GM21526 (cell line): ENCODE measurements at regions not wholly inside any gene's neighbourhood (a gene's known extent, or its start where the extent isn't known, plus 50 kb on each side); places are given as distances from the start of the nearest gene placed in this dataset.

Experiments used
- ATAC-seq: cut with Tn5 transposase; IDR thresholded peaks from one replicate; pipeline ENCODE4 v1.9.1; 2021; ENCODE audit warnings: moderate library complexity; ENCODE audit not compliant: unreplicated experiment, low FRiP score

DNA sequence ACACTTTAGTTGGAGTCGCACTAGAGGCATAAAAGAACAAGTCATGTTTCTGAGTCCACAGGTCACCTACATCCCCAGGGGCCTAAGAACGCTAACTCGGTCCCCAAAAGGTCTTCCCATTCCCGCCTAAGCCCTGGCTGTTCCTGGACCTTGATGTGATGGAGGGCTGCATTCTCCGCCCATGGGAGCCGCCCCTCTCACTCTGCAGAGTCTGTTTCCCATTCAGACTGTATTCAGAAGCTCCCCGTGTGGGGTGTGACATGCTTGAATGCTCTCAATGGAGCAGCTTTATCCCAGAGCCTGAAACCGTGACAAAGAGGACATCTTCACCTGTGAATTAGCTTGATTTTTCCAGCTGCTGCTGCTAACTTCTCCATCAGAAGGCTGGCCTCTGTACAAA is 319.0 kb upstream of the KLHL29 start:
- no peak for ATAC-seq

DNA sequence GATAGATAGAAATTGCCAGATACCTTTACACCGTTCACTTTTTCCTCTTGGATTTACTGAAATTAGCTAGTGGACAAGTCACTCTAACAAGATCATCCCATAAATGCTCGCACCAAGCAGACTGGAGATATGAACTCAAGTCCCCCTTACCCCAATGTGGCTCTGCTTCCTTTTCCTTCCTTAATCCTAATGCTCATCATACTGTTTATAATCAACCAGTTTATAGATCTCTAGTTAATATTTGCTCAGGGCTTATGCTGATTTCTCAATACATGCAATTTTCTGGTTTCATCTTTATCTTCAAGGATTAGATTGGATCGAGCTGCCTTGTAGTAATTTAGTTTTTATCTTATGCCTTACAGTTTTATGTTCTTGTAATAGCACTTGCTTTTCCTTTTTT is 318.3 kb upstream of the KLHL29 start:
- no peak for ATAC-seq

DNA sequence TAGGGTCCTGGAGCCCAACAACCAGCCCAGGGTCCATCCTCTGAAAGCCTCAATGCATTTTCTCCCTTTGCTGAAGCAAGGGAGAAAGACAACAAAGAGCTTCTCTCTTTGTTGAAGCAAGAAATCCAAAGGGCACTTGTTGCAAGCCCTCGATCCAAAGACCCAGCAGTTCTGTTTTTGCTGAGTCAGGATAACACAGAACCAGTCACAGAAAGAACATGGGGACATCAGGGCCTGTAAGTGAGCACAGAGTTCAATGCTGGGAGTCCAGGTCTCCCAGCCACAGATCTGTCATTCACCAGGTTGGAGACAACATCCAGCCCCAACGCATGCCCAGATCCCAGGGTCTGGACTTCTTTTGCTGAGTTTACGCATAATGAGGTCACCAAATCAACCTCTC is 315.8 kb upstream of the KLHL29 start:
- no peak for ATAC-seq

DNA sequence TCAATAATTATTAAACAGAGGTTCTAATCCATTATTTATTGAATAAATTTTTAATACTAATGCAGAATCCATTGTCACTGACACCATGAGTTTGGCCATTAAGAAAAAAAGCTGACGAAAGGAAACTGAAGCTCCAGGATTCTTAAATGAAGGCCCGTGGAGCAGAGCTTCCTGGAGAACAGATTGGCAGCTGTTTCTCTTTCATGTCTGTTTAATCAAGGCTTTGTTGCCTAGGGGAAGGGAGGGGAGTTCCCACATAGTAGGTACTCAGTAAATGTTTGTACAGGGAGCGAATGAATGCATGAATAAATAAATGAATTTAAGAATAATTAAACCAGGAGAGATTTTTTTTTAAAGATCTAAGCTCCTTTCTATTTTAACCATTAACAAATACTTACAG is 315.1 kb upstream of the KLHL29 start:
- ATAC-seq: no peak

DNA sequence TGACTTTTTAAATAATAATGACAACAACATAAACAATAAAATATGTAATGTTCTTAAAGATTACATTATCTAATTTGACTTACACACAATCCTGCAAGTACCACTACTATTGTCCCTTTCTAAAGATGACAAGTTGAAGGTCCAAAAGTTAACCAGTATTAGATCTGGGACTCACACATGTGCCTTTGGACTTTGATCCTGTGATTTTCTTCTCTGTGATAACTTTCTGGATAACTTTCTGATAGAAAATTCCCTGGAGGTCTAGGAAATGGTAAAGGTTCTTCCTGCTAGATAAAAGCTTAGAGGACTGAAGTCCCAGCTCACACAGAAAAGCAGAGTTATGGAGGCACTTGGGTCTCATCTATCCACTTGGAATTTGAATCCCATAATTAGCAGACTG is 311.9 kb upstream of the KLHL29 start:
- ATAC-seq: no peak

DNA sequence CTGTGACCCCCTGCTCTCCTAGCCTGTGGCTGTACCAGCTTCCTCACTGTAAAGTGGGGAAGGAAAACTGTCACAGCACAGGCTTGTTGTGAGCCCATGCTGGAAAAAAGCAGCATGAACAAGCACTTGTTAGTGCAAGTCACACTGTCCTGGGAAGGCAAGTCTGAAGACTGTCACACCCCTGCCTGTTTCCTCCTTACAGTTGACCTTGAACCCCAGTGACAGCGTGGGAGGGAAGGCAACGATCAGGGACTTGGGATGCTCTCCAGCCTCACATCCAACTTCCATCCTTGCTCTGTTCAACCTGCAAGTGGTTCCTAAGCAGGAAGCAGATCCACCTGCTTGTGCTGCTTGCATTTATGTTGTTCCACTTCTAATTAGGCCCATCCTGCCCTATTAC is 311.3 kb upstream of the KLHL29 start:
- no peak for ATAC-seq

DNA sequence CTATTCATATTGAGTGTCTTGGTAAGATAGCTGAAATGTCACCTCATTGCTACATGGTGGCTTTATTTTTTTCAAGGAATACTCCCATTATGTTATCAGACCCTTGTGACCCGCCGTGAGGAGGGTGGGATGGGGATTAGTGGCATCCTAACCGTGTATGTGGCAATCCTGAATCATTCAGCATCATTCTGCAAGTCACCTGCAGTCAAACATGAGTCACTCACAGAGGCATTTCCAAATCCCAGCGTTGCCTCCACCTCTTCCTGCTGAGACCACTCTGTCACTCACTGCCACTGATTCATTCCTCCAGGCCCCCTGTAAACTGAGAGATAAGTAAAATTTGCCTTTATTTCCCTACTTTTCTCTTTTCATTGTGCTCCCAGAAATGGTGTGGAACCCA is 307.4 kb upstream of the KLHL29 start:
- ATAC-seq: no peak

DNA sequence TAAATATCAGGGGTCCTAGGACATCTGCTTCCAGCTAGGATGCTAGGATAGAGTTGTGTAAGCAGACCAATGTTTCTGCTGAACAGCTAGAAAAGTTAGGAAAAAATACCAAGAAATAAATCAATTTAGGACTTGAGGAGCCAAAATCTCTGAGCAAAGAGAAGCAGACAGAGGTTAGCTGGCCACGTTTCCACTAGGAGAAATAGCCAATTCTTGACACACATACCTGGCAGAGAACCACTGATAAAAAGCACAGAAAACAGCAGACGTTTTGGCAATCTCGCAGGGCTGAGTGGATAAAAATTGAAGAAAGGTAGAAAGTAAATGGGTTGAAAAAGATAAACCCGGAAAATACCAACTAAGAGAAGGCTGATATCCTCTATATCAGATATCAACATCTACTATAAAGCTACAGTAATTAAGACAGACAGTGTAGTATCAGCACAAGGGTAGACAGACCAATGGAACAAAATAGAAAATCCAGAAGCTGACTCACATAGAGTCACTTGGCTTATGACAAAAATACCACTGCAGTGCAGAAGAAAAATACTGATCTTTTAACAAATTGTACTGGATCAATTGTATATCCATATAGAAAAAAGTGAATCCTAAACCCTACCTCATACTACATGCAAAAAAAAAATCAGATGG is 306.1 kb upstream of the KLHL29 start:
- no peak for ATAC-seq

DNA sequence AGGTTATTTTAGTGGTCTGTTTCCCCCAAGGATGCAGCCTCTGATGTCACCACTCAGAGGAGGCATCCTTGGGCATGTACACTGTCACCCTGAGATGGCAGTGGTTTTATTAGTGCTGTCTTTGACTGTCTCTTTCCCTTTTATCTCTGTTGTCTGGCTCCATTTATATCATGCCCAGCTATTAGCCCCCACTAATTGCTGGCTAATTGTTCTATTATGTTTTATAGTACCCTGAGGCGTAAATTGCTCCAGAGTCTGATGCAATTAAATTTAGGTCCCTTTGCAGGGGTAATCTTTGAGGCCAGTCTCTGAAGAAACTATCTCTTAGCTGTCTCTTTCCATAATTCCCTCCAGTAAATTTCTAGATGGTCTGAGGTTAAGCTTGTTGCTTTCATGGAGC is 301.0 kb upstream of the KLHL29 start:
- ATAC-seq: no peak

DNA sequence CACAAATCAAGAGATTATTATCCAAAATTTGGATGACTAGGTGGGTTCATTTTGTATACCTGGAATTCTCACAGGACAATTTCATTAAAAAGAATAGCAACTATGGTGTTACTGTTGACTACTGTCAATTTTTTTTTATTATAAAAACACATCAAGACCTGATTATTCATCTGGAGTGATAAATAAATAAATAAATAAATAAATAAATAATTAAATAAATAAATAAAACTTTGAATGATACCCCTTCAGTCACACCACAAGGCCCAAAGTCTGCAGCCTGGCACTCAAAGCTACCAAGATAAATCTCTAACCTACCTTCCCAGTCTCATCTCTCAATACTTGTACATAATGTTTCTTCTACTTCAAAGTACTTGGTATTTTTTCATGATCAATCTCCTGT is 294.0 kb upstream of the KLHL29 start:
- no peak for ATAC-seq

DNA sequence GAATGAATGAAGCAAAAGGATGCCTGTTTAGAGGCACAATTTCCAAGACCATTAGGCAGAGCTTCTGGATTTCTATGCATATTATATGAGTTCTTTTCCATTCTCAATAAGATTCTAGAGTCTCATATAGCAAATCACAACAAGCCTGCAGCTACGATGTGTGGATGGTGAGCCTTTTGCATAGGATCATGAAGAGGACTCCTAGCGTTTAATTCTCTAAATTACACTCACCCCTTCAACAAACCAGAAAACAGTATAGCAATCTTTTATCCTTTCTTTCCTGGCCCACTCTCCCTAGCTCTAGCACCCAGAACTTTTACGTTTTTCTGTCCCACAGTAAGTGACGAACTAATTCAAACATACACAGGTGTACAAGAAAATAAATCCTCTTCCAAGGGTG is 293.1 kb upstream of the KLHL29 start:
- ATAC-seq: no peak

DNA sequence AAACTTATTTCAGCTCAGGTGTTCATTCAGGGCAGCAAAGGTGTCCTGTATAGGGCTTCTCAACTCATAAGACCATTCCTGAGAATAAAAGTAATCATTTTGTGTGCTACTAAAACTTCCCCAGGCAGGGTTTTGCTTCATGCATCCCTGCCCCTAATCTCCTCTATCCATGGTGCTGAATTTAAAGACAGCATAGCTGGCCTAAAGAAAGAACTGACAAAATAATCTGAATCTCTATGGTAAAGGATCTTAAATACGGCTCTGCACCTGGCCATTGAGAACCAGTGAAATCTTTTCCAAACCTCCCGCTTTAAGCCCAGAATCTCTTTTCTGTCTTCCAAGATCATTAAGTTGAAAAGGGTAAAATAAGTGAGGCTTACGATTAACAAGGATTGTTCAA is 292.1 kb upstream of the KLHL29 start:
- ATAC-seq: no peak

DNA sequence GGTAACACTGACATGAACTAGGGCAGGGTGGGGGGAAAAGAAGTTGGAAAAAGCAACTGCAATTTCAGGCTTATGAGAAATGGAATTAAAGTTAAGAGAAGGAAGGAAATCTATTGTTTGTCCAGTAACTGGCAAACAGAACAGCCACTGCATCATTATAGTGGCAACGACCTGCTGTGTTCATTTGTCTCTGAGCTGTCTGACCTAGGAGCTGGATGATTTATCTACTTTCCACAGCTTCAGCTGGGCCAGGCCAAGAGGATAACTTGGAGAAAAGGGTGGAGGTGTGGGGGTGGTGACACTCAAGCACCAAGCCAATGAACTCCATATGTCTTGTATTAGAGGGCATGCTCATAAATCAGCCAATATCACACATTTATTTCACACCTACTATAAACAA is 291.5 kb upstream of the KLHL29 start:
- ATAC-seq: no peak

DNA sequence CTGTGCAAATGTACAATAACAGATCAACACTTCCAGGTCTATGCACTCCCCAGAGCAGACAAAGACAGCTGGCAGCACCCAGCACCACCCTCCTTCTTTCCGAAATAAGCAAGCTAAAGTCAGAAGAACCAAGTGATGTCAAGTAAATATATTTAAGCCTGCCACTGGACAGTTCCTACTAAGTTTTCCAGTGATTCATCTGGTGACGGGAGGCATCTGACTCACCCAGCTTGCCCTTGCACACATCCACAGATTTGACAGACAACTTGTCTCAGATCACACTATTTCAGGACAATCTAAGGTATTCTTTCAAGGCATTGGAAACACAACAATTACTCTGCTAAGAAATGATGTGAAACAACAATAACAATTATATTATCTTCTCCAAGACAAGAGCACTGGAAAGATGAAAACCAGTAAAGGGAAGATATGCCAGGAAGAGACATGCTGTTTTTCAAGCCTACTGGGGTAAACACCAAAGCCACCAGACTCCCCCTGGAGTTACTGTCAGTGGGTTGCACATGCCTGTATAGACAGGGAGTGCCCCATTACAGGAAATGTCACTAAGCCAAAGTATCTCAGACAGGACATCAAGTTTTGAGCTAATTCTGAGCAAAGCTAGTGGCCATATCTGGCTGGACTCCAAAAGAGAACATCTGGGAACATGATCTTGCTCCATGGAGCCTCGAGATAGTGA is 287.9 kb upstream of the KLHL29 start:
- no peak for ATAC-seq

DNA sequence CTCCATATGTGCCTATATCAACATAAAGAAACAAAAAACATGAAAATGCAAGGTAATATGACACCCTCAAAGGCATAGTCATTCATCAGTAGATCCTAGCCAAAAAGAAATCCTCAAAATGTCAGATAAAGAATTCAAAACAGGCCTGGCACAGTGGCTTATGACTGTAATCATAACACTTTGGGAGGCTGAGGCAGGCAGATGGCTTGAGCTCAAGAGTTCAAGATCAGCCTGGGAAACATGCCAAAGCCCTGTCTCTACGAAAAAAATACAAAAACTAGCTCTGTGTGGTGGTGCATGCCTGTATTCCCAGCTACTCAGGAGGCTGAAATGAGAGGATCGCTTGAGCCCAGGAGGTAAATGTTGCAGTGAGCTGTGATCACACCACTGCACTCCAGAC is 284.6 kb upstream of the KLHL29 start:
- no peak for ATAC-seq

DNA sequence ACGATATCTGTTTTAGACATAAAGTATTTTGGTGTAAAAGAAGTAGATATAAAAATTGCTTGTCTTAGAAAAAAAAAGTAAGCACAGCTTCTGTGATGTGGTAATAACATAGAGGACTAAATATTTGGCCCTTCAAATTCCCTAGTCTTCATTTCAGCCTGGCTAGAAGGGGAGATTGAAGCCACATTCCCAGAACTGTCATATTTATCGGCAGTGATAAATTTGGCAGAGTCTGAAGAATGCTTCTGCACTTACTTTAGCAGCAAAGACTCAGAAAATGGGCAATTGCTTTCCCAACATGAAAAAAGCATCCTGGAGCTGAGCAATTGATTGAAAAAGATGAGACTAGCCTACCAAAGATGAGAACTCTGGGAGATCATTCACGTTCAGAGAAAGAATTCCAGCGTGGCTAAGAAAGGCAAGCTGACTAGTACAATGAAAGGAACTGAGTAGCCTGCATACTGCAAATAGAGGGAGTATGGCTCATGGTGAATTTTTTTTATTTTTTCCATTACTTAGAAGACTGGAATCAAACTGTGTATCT is 278.7 kb upstream of the KLHL29 start:
- ATAC-seq: no peak

DNA sequence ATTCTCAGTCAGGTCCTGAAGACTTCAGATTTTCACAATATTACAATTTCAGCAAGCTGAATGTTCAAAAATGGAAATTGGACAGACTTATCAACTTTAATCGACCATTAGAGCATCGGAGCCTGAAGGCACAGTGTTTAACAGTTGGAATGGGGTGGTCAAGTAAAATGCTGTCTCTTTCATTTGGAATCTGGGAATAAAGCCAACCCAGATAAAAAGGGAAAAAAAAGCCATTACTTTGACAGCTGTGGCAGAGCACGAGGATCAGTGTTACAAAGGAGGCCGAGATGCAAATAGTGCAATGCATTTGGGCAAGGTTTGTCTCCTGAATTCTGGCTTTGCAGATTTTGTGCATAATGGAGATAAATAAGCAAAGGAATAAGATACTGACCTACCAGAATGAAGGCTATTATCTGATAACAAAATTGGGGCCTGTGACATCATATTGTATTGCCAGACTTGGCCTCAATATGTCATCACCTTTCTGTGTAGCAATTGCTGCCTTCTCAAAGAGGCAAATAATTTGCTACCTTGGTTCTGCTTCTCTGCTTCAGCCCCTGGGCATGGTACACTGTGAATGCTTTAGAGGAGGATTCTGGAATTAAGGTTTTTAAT is 277.5 kb upstream of the KLHL29 start:
- ATAC-seq: no peak

DNA sequence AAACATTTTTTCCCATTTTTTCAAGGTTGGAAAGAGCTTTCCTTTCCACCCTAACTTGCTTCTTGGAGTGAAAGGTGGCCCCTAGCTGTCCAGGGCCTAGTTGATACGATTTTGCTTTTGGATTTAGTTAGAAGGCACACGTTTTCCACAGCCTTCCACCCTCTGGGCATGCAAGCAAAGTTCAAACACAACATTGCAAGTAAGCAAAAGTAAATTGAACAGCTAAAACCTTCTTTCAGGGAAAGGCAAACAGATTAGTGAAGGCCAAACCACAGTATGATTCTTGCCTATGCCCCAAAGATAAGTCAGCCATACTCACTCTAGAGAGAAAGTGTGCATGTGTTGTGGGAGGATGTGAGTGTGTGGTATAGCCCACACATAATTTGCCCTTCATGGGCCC is 273.7 kb upstream of the KLHL29 start:
- ATAC-seq: no peak

DNA sequence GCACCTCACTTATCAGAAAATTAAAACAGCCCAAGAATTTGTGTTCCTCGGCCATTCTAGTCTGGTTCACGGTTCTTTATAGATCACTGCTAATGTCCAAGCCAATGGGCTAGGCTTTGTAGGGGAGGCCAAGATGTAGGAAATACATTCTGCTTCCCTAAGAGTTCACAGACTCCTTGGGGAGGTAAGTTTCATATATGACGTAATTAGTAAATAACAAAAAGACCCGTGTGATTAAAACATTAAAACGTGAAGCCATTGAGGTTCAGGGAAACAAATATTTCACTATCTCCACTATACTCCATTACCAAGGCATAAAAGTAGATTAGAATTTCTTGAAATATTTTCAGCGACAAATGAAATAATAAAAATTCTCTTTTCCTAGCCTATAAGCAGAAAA is 272.5 kb upstream of the KLHL29 start:
- ATAC-seq: no peak

DNA sequence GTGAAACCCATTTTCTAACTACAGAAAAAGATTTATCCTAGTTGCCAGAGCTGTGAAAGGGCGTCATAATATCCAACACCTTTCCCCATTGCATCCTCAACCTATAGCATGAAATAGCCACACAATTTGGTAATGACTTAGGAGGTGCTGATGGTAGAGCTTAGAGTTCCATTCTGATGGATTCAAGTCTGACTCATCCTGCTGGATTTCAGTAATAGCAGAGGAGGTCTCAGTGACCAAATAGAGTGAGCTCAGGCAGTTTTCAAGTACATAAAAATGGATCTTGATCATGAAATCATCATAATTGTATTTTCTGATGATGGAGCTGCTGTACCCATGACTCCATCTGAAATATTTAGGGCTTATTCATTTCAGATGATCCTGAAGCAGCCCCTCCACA is 270.7 kb upstream of the KLHL29 start:
- ATAC-seq: no peak

DNA sequence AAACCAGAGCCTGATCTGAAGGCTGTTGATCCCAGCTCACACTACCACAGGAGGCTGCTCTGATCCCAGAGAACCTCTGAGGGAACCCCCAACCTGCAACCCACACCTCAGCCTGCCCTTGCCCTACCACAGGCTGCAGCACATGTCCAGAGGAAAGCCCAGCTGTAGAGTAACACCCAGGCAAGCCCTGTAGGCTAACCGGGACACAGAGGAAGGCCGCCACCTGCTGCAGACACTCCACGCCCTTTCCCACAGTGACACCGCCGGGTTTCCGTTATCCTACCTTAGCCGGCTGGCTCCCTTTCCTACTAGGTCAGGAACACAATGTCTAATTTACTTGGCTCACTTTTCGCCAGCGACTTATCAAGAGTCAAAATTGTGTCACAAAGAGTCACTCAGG is 266.7 kb upstream of the KLHL29 start:
- ATAC-seq: no peak

DNA sequence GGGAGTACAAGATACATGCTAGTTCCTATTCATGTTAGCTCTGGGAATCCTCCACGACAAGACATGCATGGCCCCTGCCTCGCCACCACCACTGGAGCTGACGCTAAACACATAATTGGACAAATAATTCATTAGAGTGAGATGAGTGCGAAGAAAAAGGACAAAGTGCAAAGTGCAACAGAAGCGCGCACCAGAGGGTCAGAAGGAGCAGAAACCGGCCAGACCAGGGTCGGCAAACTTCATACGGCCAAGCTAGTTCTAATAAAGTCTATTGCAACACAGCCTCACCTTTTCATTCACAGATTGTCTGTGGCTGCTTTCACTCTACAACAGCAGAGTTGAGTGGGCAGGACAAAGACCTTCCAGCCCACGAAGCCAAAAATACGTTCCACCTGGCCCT is 266.1 kb upstream of the KLHL29 start:
- ATAC-seq: no peak
